ENCODE measurements at regions not wholly inside any gene's neighbourhood (a gene's known extent, or its start where the extent isn't known, plus 50 kb on each side); places are given as distances from the start of the nearest gene placed in this dataset.

DNA sequence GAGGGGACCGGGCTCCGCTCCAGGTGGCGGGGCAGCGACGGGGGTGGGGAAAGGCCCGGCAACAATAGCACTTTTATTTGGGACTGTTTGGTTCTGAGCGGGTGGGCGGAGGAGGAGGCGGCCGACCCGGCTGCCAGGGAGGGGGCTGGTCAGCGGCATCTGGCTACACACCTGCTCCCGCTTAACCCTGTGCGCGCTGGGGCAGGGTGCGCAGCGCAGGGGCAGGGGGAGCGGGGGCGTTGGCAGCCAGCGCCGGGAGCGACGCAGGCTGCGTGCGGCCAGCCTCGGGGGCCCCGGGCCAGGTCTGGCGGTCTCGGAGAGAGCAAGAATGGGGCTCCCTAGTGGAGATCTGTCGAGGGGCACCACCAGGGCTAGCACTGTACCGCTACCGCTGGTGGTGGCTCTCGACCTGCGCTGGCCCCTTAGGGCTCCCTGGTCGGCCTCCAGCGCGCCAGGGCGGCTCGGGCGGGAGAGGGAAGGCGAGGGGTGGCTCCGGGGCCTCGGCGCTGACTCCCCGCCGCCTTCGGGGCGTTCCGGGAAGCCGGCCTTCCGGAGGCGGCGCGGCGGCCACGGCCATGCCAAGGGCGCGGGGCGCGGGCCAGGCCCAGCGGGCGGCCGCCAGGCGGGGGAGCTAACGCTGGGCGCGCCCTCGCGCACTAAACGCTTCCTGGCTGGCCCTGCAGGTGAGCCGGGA lies 92.4 kb downstream of the NCR2 start:
- H3K4me2 ChIP-seq (ENCODE audit: low read depth, low read length, poor library complexity, severe bottlenecking): peak overlapping the region; percentile 36
- no peaks in the 10 kb centered on the region for H3K36me3 ChIP-seq (ENCODE audit: low read length)
- H3K9me2 ChIP-seq (replicated peaks; ENCODE audit: insufficient read depth, low read length): no peaks in the 10 kb centered on the region
- TF ChIP-seq, protein P1, sequence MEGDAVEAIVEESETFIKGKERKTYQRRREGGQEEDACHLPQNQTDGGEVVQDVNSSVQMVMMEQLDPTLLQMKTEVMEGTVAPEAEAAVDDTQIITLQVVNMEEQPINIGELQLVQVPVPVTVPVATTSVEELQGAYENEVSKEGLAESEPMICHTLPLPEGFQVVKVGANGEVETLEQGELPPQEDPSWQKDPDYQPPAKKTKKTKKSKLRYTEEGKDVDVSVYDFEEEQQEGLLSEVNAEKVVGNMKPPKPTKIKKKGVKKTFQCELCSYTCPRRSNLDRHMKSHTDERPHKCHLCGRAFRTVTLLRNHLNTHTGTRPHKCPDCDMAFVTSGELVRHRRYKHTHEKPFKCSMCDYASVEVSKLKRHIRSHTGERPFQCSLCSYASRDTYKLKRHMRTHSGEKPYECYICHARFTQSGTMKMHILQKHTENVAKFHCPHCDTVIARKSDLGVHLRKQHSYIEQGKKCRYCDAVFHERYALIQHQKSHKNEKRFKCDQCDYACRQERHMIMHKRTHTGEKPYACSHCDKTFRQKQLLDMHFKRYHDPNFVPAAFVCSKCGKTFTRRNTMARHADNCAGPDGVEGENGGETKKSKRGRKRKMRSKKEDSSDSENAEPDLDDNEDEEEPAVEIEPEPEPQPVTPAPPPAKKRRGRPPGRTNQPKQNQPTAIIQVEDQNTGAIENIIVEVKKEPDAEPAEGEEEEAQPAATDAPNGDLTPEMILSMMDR (IDR thresholded peaks at IDR 0.05; ENCODE audit: insufficient read depth, low read length, poor library complexity, severe bottlenecking): no peak
- no peak for TF ChIP-seq EZH2phosphoT487 (conservative IDR thresholded peaks at IDR 0.05; ENCODE audit: low read length)
- H2AFZ ChIP-seq (ENCODE audit: low read depth, low read length, severe bottlenecking): no peak overlapping the region
- H4K20me1 ChIP-seq (ENCODE audit: low read depth, low read length): no peaks in the 10 kb centered on the region
- no peak overlapping the region for H3K9ac ChIP-seq (ENCODE audit: low read length)
- no peak overlapping the region for H3K4me3 ChIP-seq (ENCODE audit: insufficient read depth, low read length, poor library complexity, severe bottlenecking)
- H3F3A ChIP-seq (ENCODE audit: insufficient read depth): no peaks in the 10 kb centered on the region
- H3K9me3 ChIP-seq (ENCODE audit: insufficient read depth, low read length): no peaks in the 10 kb centered on the region
- H3K27me3 ChIP-seq (ENCODE audit: low read length): no peaks in the 10 kb centered on the region
- H3K27ac ChIP-seq (ENCODE audit: low read depth, low read length): no peak overlapping the region
- H3K79me2 ChIP-seq (ENCODE audit: insufficient read depth, low read length): no peaks in the 10 kb centered on the region

- Histone ChIP-seq H3K9me3 (ENCODE audit: insufficient read depth, low read length) (no peaks in the 10 kb centered on the region), H3F3A (ENCODE audit: insufficient read depth) (no peaks in the 10 kb centered on the region), H3K79me2 (ENCODE audit: insufficient read depth, low read length) (no peaks in the 10 kb centered on the region), H3K4me3 (ENCODE audit: insufficient read depth, low read length, poor library complexity, severe bottlenecking) (no peak overlapping the region), H3K27me3 (ENCODE audit: low read length) (no peaks in the 10 kb centered on the region), H3K9me2 (replicated peaks; ENCODE audit: insufficient read depth, low read length) (no peaks in the 10 kb centered on the region), H3K9ac (ENCODE audit: low read length) (no peak overlapping the region), H3K4me2 (ENCODE audit: low read depth, low read length, poor library complexity, severe bottlenecking) (peak overlapping the region; percentile 22), H3K36me3 (ENCODE audit: low read length) (no peaks in the 10 kb centered on the region), H4K20me1 (ENCODE audit: low read depth, low read length) (no peaks in the 10 kb centered on the region), H3K27ac (ENCODE audit: low read depth, low read length) (no peak overlapping the region), H2AFZ (ENCODE audit: low read depth, low read length, severe bottlenecking) (no peak overlapping the region)
- TF ChIP-seq, protein P1 (IDR thresholded peaks at IDR 0.05; ENCODE audit: insufficient read depth, low read length, poor library complexity, severe bottlenecking): no peak
- TF ChIP-seq EZH2phosphoT487 (conservative IDR thresholded peaks at IDR 0.05; ENCODE audit: low read length): no peak
Measured at GRCh38 chr6:41428336-41428995, 93.1 kb downstream of the NCR2 start.

DNA sequence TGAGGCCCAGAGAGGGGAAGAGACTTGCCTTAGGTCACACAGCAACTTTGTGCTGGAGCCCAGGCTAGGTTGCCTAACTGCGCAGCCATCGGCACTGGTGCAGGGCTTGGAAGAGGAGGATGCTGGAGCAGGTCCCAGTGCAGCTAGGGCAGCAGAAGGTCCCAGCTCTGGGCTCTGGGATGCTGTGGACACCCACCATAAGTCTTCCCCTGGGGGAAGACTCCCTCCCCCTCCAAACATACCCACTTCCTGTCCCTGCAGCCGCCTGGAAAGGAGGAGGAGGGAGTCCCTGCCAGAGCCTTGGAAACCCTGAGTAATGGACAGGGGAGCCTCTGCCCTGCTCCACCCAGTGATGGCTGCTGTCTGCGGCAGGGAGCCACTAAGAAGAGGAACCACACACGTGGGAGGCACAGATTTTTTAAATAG lies 93.6 kb downstream of the NCR2 start:
- no peaks in the 10 kb centered on the region for H3K27me3 ChIP-seq (ENCODE audit: low read length)
- H3K9ac ChIP-seq (ENCODE audit: low read length): no peak overlapping the region
- no peaks in the 10 kb centered on the region for H3K9me2 ChIP-seq (replicated peaks; ENCODE audit: insufficient read depth, low read length)
- H3K27ac ChIP-seq (ENCODE audit: low read depth, low read length): no peak overlapping the region
- H3K4me2 ChIP-seq (ENCODE audit: low read depth, low read length, poor library complexity, severe bottlenecking): no peak overlapping the region
- H3F3A ChIP-seq (ENCODE audit: insufficient read depth): no peaks in the 10 kb centered on the region
- no peaks in the 10 kb centered on the region for H3K9me3 ChIP-seq (ENCODE audit: insufficient read depth, low read length)
- no peak overlapping the region for H2AFZ ChIP-seq (ENCODE audit: low read depth, low read length, severe bottlenecking)
- H4K20me1 ChIP-seq (ENCODE audit: low read depth, low read length): no peaks in the 10 kb centered on the region
- no peaks in the 10 kb centered on the region for H3K79me2 ChIP-seq (ENCODE audit: insufficient read depth, low read length)
- H3K36me3 ChIP-seq (ENCODE audit: low read length): no peaks in the 10 kb centered on the region
- TF ChIP-seq, protein P1 (IDR thresholded peaks at IDR 0.05; ENCODE audit: insufficient read depth, low read length, poor library complexity, severe bottlenecking): no peak
- no peak for TF ChIP-seq EZH2phosphoT487 (conservative IDR thresholded peaks at IDR 0.05; ENCODE audit: low read length)
- no peak overlapping the region for H3K4me3 ChIP-seq (ENCODE audit: insufficient read depth, low read length, poor library complexity, severe bottlenecking)
